Colonic mucosa (tissue), 4 donors: ENCODE measurements at regions not wholly inside any gene's neighbourhood (a gene's known extent, or its start where the extent isn't known, plus 50 kb on each side); places are given as distances from the start of the nearest gene placed in this dataset.

Experiments
- DNase-seq: peaks from one replicate; pipeline ENCODE4 v3.0.0-alpha.2; 2020
- H3K27ac ChIP-seq: fragments of 200-600 bp; one replicate; pipeline ENCODE4 v1.8.0; 2021
- H3K27me3 ChIP-seq: fragments of 200-600 bp; one replicate; pipeline ENCODE4 v1.8.0; 2021
- H3K36me3 ChIP-seq: fragments of 200-600 bp; one replicate; pipeline ENCODE4 v1.8.0; 2021
- H3K4me1 ChIP-seq: fragments of 200-600 bp; one replicate; pipeline ENCODE4 v1.8.0; 2021; ENCODE audit warnings: mild to moderate bottlenecking
- H3K4me3 ChIP-seq: fragments of 200-600 bp; one replicate; pipeline ENCODE4 v1.8.0; 2021
- H3K9ac ChIP-seq, 2 donors: one replicate each; pipeline ENCODE4 v1.7.0; 2013; ENCODE audit warnings: control low read depth in 2 of 2, low read depth in 2 of 2, low read length in 2 of 2
- H3K9me3 ChIP-seq: fragments of 200-600 bp; one replicate; pipeline ENCODE4 v1.8.0; 2021
- intact Hi-C: fragments of 100-400 bp; cut with DNase I; formaldehyde crosslinking; loops from one replicate; pipeline ENCODE4 v1.14.1; 2022
- TF ChIP-seq, protein P1 (sequence below): fragments of 200-600 bp; IDR thresholded peaks from one replicate; pipeline ENCODE4 v1.8.0; 2022; ENCODE audit warnings: antibody characterized with exemption, mild to moderate bottlenecking
- donor health status: healthy.
- donor health status: DM: no; HTN: no; CAD: no.
- donor health status: DM: no; HTN: no; CAD: no.

DNA sequence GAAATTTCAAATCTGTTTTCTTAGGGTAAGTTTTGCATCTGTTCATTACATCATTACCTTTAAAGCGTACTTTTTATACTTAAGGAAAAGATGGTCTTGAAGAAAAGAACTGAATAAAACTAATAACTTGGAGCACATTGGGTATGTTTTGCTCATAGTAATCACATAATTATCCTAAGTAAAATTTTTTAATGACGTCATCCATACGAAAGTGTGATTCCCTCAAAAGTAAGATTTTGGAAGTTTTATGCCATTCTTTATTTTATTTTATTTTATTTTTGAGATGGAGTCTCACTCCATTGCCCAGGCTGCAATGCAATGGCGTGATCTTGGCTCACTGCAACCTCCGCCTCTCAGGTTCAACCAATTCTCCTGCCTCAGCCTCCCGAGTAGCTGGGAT, 1516.6 kb upstream of the TENM3 start:
- intact Hi-C loops, result no loop called here
- no peaks in the 10 kb centered on the region for H3K4me1 ChIP-seq
- H3K36me3 ChIP-seq, result no peaks in the 10 kb centered on the region
- H3K27ac ChIP-seq, result no peak overlapping the region
- H3K27me3 ChIP-seq, result no peaks in the 10 kb centered on the region
- no peak for DNase-seq
- H3K4me3 ChIP-seq, result no peak overlapping the region
- no peaks in the 10 kb centered on the region for H3K9me3 ChIP-seq
- no peak overlapping the region for H3K9ac ChIP-seq
- TF ChIP-seq, protein P1, sequence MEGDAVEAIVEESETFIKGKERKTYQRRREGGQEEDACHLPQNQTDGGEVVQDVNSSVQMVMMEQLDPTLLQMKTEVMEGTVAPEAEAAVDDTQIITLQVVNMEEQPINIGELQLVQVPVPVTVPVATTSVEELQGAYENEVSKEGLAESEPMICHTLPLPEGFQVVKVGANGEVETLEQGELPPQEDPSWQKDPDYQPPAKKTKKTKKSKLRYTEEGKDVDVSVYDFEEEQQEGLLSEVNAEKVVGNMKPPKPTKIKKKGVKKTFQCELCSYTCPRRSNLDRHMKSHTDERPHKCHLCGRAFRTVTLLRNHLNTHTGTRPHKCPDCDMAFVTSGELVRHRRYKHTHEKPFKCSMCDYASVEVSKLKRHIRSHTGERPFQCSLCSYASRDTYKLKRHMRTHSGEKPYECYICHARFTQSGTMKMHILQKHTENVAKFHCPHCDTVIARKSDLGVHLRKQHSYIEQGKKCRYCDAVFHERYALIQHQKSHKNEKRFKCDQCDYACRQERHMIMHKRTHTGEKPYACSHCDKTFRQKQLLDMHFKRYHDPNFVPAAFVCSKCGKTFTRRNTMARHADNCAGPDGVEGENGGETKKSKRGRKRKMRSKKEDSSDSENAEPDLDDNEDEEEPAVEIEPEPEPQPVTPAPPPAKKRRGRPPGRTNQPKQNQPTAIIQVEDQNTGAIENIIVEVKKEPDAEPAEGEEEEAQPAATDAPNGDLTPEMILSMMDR, result no peak

DNA sequence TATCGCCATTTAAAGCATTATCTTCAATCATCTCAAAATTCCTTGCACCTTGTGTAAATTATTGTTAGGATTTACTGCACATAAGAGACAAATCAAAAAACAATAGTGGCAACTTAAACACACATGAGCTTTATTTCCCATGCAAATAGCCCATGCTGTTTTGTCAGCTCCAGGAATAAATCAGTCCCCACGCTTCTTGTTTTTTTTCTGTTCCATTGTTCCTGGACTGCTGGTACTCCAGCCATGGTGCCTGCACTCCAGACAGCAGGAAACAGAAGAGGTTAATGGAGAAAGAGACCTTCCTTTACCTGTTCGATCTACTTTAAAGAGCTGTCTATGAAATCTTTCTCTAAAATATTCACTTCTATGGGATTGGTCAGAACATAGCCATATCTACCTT, 1515.7 kb upstream of the TENM3 start:
- intact Hi-C loops, result no loop called here
- DNase-seq, result no peak
- Histone ChIP-seq H3K27me3 (no peaks in the 10 kb centered on the region), H3K9ac (no peak overlapping the region), H3K27ac (no peak overlapping the region), H3K4me1 (no peaks in the 10 kb centered on the region), H3K9me3 (no peaks in the 10 kb centered on the region), H3K36me3 (no peaks in the 10 kb centered on the region), H3K4me3 (no peak overlapping the region)
- TF ChIP-seq, protein P1, result no peak

DNA sequence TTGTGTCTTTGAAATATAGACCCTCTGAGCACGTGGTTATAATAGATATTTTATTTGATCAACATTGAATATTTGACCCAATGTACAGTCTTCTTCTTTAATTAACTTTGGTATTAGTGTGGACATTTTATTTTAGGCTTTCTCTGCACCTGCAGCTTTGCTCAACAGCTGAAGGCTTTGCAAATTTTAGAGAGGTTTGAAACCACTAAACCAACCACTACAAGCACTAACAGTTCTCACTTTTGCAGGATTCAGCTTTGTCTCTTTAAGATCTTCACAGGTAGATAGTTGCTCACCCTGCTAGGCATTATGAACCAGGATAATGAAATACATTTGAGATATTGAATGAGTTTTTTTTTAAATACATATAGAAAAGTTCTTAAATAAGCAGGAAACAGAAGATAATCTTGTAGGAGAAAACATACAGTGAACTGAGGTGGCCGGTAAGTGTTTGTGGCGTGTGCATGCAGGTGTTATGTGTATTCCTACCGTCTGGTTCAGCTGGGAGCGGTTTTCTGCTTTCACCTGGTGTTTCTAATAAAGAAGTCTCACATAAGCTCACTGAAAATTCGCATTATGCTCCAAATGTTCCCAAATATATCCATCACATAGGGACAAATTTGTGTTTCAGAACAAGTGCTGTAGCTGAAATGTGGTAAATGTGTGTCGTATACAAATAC, 1508.3 kb upstream of the TENM3 start:
- Histone ChIP-seq H3K36me3 (no peaks in the 10 kb centered on the region), H3K9me3 (no peaks in the 10 kb centered on the region), H3K9ac (no peak overlapping the region), H3K27me3 (no peaks in the 10 kb centered on the region), H3K27ac (no peak overlapping the region), H3K4me1 (no peaks in the 10 kb centered on the region), H3K4me3 (no peak overlapping the region)
- intact Hi-C loops, result no loop called here
- no peak for DNase-seq
- TF ChIP-seq, protein P1, result no peak

DNA sequence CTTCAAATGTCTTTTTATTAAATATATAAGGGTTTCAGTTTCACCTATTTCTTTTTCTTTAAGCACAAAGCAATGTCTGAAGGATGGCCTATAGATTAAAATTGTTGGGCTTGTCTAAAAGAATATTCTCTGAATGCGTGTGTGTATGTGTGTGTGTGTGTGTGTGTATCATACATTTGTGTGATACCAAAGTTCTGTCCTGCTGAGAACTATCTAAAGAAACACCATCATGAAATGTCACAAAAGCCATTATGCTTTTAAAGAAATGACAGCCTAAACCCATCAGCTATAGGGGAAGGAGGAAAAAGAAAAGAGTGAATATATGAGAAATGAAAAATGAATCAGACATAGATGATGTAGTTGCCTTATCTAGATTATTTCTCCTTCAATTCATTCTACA, 1501.5 kb upstream of the TENM3 start:
- no peak overlapping the region for H3K9ac ChIP-seq
- no peaks in the 10 kb centered on the region for H3K4me1 ChIP-seq
- TF ChIP-seq, protein P1, result no peak
- intact Hi-C loops, result no loop called here
- no peak for DNase-seq
- H3K27me3 ChIP-seq, result no peaks in the 10 kb centered on the region
- H3K27ac ChIP-seq, result no peak overlapping the region
- no peaks in the 10 kb centered on the region for H3K9me3 ChIP-seq
- H3K36me3 ChIP-seq, result no peaks in the 10 kb centered on the region
- no peak overlapping the region for H3K4me3 ChIP-seq

DNA sequence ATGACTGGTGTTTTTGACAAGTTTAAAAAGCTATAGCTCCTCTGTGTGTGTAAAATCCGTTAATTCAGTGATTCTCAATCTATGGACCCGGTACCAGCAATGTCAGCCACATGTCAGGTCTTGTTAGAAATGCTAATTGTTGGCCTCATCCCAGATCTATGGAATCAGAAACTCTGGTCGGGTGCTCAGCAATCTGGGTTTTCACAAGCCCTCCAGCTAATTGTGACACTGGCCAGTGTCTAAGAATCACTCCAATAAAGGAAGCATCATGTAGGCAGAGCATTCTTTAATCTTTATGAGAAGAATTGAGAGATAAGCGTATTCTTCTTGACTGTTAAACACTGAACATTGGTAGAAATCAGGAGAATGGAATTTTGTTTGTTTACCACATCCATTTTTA, 1498.2 kb upstream of the TENM3 start:
- no peak for DNase-seq
- Histone ChIP-seq H3K9me3 (no peaks in the 10 kb centered on the region), H3K9ac (no peak overlapping the region), H3K27ac (no peak overlapping the region), H3K4me1 (no peaks in the 10 kb centered on the region), H3K4me3 (no peak overlapping the region), H3K27me3 (no peaks in the 10 kb centered on the region), H3K36me3 (no peaks in the 10 kb centered on the region)
- intact Hi-C loops, result no loop called here
- TF ChIP-seq, protein P1, result no peak
